Stromal cell of bone marrow (primary cell): ENCODE measurements at regions not wholly inside any gene's neighbourhood (a gene's known extent, or its start where the extent isn't known, plus 50 kb on each side); places are given as distances from the start of the nearest gene placed in this dataset.
"Not testable (repeated sequence)": the region's sequence is repeated elsewhere in the genome, so short reads cannot be mapped to it uniquely, and the experiment has no call there.

Experiments
- DNase-seq: peaks from one replicate; pipeline ENCODE4 v3.0.0-alpha.2; 2012; ENCODE audit warnings: low read depth

DNA sequence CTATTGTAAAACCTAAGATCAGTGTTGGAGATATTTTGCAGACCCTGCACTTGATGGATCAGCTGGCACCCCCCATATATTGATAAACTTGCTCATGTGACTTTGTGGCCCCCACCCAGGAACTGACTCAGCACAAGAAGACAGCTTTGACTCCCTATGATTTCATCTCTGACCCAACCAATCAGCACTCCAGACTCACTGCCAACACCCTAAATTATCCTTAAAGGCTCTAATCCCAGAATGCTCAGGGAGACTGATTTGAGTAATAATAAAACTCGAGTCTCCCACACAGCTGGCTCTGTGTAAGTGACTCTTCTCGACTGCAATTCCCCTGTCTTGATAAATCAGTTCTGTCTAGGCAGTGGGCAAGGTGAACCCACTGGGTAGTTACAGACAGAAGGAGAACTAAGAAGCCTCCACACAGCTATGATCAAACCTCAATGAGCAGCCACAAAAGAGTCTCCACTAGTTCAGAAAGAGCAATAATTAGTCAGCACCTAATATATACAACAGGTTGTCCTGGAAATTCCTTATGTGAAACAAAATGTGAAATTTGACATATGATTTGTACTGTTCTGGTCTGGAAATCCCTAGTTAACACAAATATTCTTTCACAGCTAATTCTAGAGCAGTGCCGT lies 52.2 kb downstream of the ACTL7B start:
- no peak for DNase-seq

DNA sequence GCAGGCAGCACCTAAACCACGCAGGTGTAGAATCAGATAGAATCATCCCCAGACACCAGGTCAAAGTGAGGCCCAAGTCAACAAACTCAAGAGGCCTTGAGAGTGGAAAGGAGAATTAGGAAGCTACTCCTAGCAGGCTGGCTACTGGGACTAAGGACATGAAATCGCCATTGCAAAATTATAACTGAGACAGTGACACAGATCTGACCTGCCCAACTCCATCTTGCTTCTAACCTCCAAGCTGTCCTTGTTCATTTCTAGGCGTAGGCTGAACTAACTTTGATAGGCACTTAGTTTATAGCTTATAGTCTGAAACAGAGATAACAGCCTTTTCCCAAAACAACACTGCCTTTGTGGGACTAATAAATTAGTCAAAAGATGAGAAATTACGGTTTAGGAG lies 52.8 kb downstream of the ACTL7B start:
- no peak for DNase-seq

DNA sequence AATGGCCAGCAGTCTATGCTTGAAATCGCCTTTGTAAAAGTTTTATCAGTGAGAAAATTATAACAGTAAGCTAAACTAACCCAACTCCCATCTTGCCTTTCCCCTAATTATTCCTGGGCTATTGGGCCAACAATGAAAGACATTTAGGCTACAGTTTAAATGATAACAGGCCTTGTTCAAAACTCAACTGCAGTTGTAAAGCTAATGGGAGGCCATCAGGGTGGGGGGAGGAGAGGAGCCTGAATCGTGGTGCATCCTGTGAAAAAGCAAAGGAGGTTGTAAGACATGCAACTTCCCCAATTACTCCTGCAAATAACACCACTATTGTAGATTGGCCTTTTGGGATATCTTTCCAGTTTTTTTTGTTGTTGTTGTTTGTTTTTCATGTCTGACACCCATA lies 53.8 kb downstream of the ACTL7B start:
- DNase-seq = no peak

DNA sequence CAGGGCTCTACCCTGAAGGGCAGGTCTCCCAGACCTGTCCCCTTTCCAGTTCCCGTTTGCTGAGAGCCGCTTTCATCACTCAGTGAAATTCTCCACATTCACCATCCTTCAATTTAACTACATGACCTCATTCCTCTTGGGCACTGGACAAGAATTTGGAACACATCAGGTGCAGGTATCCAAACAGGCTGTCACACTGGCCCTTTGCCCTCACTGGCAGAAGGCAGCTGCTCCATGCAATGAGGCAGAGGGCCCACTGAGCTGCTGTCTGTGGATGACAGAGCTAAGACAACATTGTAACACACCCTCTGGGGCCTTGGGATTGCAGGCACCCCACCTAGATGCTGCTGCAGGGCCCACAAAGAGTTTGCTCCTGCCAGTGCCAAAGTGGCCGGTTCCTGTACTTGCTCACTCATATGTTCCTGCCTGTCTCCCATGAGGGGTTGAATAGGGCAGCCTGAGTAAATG lies 55.1 kb downstream of the ACTL7B start:
- DNase-seq = no peak

DNA sequence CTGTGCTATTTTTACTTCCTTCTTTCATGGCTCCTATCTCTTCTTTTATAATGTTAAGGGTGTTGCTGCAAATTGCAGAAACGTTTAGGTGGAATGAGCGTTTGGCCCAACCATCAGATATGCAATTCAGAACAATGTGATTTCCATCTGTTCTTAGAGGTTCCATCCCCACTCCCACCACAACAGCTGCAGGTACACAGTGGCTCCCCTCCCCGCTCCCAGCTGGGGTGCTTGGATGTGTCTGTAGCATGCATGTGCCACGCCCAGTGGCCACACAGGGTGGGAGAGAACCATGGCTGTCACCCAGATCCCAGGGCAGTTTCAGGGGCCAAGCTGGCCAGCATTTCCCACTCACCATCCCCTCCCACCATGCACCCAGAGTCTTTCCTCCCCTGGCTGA lies 62.2 kb downstream of the ACTL7B start:
- DNase-seq = no peak

DNA sequence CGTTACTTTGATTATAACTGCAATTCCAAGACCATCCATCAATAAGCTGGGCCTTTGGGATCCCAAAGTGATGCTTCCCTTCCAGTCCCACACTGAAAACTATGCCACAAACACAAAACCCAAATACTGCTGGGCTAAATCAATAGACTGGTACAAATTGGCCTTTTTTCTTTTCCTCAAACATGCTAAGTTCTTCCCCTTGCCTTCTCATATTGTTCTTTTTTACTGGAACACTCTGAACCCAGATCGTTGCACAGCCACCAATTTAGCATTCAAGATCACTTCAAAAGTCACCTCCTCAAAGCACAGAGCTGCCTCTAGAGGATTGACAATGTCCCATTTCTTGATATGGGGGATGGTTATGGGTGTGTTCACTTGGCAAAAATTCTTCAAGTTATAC lies 66.0 kb downstream of the ACTL7B start:
- DNase-seq = no peak

DNA sequence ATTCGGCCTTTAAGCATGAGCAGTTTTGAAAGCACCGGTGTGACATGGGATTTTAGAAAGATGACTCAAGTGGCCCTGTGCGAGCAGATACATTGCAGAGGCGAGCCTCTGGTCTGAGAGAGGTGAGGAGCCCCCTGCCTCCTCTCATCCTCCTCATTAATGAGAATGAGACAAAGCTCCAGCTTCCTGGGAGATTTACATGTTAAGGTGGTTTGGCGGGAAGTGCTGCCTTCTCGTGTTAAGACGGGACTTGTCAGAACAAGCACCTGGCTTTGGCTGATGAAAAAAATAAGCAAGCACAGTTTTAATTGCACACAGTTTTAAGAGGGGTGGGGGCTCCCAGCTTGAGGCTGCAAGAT lies 68.1 kb downstream of the ACTL7B start:
- no peak for DNase-seq

DNA sequence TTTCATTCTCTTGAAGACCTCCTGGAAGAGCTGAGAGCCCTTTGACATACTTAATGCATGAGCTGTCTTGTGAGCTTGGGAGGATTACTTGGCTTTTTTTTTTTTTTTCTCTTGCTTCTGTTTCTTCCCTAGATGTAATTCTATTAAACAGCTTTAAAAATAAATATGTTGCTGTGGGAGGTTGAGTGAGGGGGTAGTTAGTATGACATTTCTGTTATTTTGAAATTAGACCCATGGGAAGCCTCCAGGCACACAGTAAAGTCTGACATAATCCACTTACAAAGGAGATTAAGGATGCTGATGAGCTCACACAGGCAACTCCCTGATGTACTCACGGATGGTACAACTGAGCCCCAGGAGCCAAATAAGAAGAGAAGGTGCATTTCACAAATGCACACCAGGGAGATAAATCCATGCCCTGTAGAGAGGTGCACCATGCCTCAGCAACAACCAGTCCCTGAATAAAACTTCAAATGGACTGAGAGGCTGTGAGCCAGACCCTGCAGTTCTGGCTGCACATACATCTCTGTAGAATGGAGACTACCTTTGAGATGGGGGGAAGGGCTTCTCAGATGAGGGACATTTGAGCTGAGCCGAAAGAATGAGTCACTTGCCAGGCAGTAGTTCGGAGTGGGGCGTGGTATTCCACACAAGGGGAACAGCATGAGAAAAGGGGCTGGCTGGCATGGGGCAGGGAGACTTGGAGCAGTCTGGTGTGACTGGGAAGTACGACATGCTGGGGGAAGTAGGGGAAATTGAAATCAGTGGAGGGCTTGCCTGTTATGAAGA lies 68.7 kb downstream of the ACTL7B start:
- DNase-seq = peak; percentile 28

DNA sequence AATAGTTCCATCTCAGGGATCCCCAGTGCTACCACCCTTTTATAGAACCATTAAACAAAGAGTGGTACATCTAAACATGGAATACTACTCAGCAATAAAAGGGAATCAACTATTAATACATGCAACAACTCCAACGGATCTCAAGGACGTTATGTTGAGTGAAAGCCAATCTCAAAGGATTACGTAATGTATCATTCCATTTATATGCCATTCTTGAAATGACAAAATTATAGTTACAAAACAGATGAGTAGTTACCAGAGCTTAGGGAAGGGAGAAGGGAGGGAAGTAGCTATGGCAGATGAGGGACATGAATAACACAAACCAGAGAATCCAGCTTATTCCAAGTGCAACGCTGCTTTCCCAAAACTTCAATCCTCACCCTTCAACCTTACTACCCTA lies 69.5 kb downstream of the ACTL7B start:
- no peak for DNase-seq

DNA sequence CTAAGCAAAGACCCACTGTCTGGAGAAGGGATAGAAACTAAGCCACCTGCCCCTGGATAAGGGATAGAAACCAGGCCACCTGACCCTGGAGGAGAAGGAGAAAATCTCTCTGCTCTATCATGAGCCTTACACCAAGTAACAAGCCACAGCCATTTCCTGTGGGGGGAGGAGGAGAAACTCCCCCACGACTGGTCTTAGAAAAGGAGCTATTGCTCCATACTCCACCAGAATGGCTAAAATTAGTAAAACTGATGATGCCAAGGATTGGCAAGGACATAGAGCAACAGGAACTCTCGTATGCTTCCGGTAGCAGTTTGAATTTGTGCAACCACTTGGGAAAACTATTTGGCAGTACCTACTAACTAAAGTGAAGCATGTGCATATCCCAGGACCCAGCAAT lies 70.8 kb downstream of the ACTL7B start:
- peak; percentile 69 for DNase-seq

DNA sequence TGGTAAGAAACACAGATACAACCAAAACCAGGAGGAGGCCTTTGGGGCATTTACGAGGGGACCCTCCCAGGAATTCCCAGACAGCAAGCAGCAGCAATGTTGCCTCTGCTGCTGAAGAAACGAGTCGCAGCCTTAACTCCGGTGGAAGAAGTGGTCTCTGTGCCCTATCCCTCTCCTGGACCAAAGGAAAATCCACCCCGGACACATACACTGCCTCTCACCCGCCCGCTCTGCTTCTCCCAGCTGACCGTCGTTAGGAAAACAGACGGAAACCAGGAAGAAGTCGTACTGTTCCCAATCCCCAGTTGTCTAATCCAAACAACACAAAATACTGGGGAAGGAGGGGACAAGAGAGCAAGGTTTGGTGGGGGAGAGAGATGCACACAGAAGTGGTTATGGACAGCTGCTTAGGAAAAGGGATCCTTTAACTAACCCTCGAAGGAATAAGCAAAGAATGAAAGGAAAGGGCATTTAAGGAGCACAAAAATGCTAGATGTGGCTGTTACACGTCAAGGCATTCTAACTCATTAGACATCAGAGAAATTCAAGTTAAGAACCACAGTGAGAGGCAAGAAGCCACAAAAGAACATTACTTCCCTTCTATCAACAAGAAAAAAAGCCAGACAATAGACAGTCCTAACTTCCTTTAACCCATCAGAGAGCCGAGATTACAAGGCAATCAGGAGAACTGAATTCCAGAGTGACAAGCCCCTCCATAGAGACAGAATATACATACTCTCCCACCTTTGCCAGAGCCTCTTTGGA lies 71.9 kb downstream of the ACTL7B start:
- DNase-seq = no peak

DNA sequence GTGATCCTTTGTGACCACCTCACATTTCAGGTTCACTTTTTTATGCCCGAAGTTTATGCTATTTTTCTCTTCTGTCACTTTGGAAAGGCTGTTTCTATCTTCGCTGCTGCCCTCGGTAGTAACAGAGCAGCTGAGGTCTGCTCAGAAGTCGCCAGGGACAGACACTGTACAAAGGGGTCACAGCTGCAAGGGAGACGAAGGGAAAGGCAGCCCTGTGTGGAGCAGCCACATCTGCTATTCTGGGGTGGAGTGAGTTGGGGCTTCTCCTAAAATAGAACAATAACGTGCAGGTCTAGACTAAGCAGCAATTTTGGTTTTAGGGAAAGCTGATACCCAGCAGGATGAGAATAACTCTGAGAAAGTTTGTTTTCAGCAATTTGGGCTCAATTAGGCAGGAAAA lies 72.5 kb downstream of the ACTL7B start:
- DNase-seq = no peak

DNA sequence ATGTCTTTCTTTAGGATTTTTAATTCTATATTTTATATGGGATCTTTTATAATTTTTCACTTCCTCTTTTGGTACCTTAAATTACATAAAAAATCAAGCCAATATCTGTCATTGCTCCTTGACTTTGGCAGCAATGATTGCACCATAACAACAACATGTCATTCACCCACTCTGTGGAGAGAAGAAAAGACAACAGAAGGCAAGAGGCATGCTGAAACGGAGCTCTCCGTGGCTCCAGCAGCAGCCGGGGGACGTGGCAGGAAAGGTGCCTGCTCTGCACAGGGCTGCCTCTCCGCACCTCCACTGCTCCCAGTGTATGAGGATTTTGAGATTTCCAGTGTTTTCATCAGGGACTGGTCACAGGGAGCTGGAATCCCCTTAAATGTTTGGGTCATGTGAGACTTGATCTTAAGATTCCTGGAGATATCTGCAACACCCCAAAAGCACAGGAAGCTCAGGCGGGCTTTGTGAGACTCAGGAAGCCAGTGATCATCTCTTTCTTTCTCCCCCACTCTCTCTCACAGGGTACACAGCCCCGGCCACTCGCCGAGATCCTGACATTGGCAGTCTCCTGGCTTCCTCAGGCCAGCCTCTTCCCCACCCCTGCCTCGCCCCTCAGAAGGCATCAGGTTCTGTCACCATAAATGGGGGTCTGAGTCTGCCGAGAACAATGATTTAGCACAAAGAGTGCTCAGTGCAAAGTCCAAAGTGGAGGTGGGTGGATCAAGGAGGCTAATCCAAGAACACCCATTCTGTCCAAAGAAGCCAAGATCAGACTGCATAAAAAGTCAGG lies 74.6 kb downstream of the ACTL7B start:
- no peak for DNase-seq

DNA sequence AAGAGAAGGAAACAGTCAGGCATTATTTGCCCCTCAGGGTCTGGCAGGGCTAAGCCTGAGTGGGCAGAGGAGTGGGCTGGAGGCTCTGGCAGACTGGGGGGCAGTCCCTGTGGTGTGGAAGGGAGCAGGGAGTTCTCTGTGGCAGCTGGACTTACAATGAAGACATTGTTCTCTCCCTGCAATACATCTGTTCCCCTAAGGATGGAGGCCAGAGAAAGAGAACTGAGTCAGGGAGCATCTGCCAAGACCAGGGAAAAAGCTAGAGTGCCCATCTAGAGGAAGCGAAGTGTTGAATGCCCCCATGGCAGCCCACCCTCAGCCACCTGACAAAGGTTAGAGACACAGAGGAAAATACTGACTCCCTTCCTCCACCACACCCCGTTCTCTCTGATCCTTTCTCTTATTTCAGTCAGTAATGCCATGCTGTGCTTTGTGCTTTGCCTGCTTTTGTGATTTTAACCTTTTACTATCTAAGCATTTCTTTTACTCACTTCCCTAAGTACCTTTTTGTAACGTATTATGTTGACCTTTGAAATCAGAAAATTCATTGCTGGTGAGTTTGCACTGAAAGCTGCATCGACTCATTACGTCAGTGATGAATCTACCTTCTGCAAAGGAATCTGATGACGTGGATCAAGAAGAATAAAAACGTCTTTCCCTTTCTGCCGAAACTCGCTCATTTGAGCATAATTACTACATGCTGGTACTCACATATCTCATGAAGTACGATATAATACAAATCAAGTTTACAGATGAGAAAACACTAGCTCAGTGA lies 76.0 kb downstream of the ACTL7B start:
- no peak for DNase-seq

DNA sequence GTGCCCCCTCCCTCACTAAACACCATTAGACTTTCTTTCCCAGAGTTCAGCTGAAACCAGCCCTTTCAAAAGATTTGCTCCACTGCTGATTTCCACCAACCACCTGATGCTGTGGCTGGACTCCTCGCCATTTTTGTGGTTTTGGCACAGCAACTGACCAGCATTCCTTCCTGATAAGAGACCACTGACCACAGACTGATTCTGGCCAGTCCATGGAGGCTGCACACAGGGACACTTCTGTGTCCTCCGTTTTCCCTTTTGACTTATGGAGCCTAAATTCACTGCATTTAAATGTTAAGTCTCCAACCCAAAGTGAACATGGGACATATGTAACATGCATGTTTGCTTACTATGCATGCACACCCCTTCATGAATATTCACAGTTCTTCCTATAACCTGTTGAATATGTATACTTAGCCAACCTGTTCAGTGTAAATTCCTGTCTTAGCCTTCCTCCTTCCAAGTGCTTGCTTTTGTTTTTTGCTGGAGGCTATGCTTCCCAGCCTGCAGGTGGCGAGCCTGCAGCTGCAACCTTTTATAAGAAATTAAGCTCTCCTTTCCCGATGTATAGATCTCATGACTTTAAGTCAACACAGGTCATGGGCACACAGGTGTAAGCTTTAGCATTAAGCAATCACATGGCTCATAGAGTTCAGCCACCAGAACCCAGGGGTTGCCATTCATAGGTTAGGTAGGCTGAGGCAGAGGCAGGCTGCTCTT lies 78.7 kb downstream of the ACTL7B start:
- no peak for DNase-seq

DNA sequence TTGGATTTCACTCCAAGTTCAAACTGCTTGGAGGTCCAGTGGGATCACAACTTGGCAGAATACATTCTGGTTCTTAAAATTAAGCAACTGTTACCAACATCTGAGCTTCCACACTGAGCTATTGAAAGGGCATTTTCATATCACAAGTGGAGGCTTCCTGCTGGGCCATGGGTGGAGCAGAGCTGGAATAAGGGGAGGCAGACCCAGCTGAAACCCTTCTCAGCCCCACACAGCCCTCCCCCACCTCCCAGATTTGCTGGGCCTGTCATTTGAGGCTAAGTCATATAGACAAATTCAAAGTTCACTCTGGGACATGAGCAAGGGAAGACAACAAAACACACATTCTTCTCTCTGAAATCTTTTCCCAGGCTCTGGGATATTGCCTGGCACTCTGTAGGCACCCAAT lies 79.9 kb downstream of the ACTL7B start:
- peak; percentile 73 for DNase-seq

DNA sequence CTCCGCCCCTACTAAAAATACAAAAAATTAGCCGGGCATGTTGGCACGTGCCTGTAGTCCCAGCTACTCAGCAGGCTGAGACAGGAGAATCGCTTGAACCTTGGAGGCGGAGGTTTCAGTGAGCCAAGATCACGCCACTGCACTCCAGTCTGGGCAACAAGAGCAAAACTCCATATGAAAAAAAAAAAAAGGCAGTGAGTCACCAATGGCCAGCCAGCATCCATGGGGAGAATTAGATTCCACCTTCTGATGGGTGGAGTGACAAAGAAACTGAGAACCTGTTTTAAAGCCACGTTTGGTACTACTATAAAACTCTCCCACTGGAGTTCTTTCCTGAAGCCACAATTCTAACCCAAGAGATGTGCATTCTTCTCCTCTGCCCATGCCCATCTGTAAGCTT lies 81.7 kb downstream of the ACTL7B start:
- DNase-seq = not testable (repeated sequence)

DNA sequence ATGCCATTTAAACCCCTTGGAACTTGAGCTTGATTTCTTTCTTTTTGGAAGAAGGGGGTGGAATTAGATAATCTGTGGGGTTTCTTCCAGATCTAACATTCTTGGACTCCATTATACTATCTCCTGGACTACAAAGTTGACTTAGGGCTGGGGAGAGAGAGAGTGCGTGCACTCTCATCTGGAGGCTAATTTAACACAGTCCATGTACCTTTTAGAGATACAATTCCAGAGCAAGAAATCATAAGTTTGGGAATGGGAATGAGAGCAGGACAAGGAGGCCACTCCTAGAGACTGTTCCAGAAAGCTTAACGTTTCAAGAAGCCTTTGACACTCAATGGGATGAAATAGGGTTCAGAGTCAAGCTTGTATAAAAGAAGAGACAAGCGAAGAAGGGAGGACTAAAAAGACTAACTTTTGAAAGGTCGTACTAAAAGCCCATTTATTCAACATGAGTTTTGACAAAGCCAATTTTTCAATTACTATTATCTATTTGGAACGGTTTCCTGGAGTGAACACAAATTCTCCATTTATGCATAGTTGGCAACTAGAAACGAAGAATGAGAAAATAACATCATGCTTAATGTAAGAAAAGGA lies 83.4 kb downstream of the ACTL7B start:
- no peak for DNase-seq

DNA sequence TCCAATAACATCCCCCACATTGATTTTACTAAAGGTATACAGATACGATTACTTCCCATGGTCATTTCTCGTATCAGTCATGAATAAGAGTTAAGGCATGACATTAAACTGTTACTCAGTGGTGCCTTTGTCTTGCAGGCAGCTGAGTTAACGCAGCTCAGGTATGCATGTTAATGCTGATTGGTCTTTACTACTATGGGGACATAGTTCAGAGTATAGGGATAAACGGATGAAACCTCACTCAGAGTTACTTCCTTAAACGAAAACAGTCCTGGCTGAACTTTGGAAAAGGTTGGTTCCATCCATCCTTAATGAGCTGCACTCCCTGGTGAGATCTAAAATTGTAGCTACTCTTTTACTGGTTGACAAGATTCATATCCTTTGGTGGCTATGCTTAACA lies 87.0 kb downstream of the ACTL7B start:
- no peak for DNase-seq

DNA sequence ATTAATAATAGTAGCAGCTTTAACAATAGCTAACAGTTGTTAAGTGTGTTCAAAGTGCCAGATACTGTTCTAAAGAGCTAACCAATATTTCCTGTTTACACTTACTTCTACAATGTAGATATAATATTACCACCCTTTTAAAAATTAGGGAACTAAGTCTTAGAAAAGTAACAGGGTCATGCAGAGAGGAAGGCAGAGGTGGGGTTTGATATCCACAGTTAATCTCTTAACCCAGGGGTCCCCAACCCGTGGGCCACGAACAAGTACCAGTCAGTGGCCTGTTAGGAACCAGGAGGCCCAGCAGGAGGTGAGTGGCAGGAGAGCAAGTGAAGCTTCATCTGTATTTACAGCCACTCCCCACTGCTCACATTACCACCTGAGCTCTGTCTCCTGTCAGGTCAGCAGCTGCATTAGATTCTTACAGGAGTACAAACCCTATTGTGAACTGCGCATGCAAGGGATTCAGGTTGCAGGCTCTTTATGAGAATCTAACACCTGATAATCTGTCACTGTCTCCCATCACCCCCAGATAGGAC lies 89.1 kb downstream of the ACTL7B start:
- no peak for DNase-seq
